Endothelial cell of umbilical vein (primary cell): ENCODE measurements at regions not wholly inside any gene's neighbourhood (a gene's known extent, or its start where the extent isn't known, plus 50 kb on each side); places are given as distances from the start of the nearest gene placed in this dataset.
"Not testable (repeated sequence)": the region's sequence is repeated elsewhere in the genome, so short reads cannot be mapped to it uniquely, and the experiment has no call there.

Experiments
- EZH2 ChIP-seq: IDR thresholded peaks from 2 replicates; pipeline ENCODE4 v1.6.1; 2012; ENCODE audit warnings: borderline replicate concordance, low read depth, mild to moderate bottlenecking, moderate library complexity, low read length, inconsistent platforms; ENCODE audit not compliant: severe bottlenecking
- POLR2A ChIP-seq: IDR thresholded peaks from 2 replicates; pipeline ENCODE4 v1.6.1; 2012; ENCODE audit warnings: low read depth, mild to moderate bottlenecking, control low read depth, low read length
- TF ChIP-seq, protein P1 (sequence below), 2 donors: IDR thresholded peaks; 1 replicate in 1 of 2; 2 replicates in 1 of 2; pipeline ENCODE4 v1.5.1; 2011; ENCODE audit warnings: low read length in 2 of 2, mild to moderate bottlenecking in 2 of 2, moderate library complexity in 2 of 2, control low read depth in 1 of 2, inconsistent platforms in 1 of 2, low read depth in 1 of 2; ENCODE audit not compliant: insufficient read depth in 1 of 2; ENCODE audit errors: extremely low read depth in 1 of 2

GRCh38 chr4:22624002-22624401 is 68.7 kb upstream of the GBA3 start:
- TF ChIP-seq, protein P1, sequence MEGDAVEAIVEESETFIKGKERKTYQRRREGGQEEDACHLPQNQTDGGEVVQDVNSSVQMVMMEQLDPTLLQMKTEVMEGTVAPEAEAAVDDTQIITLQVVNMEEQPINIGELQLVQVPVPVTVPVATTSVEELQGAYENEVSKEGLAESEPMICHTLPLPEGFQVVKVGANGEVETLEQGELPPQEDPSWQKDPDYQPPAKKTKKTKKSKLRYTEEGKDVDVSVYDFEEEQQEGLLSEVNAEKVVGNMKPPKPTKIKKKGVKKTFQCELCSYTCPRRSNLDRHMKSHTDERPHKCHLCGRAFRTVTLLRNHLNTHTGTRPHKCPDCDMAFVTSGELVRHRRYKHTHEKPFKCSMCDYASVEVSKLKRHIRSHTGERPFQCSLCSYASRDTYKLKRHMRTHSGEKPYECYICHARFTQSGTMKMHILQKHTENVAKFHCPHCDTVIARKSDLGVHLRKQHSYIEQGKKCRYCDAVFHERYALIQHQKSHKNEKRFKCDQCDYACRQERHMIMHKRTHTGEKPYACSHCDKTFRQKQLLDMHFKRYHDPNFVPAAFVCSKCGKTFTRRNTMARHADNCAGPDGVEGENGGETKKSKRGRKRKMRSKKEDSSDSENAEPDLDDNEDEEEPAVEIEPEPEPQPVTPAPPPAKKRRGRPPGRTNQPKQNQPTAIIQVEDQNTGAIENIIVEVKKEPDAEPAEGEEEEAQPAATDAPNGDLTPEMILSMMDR (IDR thresholded peaks at IDR 0.05; ENCODE audit: extremely low read depth in 1 of 2, insufficient read depth in 1 of 2, low read depth in 1 of 2, low read length in 2 of 2), result not testable (repeated sequence)
- not testable (repeated sequence) for TF ChIP-seq POLR2A, EZH2
